Neuronal stem cell (in vitro differentiated cells): ENCODE measurements at regions not wholly inside any gene's neighbourhood (a gene's known extent, or its start where the extent isn't known, plus 50 kb on each side); places are given as distances from the start of the nearest gene placed in this dataset.

Source experiments
- DNase-seq: peaks from one replicate; pipeline ENCODE4 v3.0.0-alpha.2; 2013; ENCODE audit warnings: low spot score
- H2AFZ ChIP-seq: one replicate; pipeline ENCODE4 v1.6.1; 2013; ENCODE audit warnings: mild to moderate bottlenecking, low read length, inconsistent platforms
- H2AK5ac ChIP-seq: 2 replicates; pipeline ENCODE4 v1.6.1; 2013; ENCODE audit warnings: low read depth, mild to moderate bottlenecking, inconsistent platforms, low read length, moderate library complexity, mixed read lengths
- H2BK120ac ChIP-seq: 2 replicates; pipeline ENCODE4 v1.6.1; 2013; ENCODE audit warnings: low read depth, mild to moderate bottlenecking, inconsistent platforms, low read length, moderate library complexity, mixed read lengths
- H2BK12ac ChIP-seq: one replicate; pipeline ENCODE4 v1.6.1; 2013; ENCODE audit warnings: low read length, inconsistent platforms
- H2BK15ac ChIP-seq: 2 replicates; pipeline ENCODE4 v1.6.1; 2013; ENCODE audit warnings: mild to moderate bottlenecking, low read length, inconsistent platforms, mixed read lengths
- H2BK5ac ChIP-seq: one replicate; pipeline ENCODE4 v1.6.1; 2013; ENCODE audit warnings: inconsistent platforms, mild to moderate bottlenecking, low read length, moderate library complexity
- H3K14ac ChIP-seq: one replicate; pipeline ENCODE4 v1.6.1; 2013; ENCODE audit warnings: low read length, inconsistent platforms
- H3K18ac ChIP-seq: 2 replicates; pipeline ENCODE4 v1.6.1; 2013; ENCODE audit warnings: low read length, inconsistent platforms
- H3K23ac ChIP-seq: 2 replicates; pipeline ENCODE4 v1.6.1; 2013; ENCODE audit warnings: low read depth, mild to moderate bottlenecking, mixed read lengths, low read length, inconsistent platforms; ENCODE audit not compliant: poor library complexity
- H3K27ac ChIP-seq: replicated peaks from 3 replicates; pipeline ENCODE4 v1.5.1; 2013; ENCODE audit warnings: low read length, inconsistent platforms
- H3K27me3 ChIP-seq, 3 experiments: 2 replicates each; pipeline ENCODE4 v1.6.1; 2013; ENCODE audit warnings: low read length in 3 of 3, mild to moderate bottlenecking in 2 of 3, inconsistent platforms in 1 of 3, low read depth in 1 of 3, mixed read lengths in 1 of 3, moderate library complexity in 1 of 3; ENCODE audit not compliant: control insufficient read depth in 3 of 3, insufficient read depth in 3 of 3
- H3K36me3 ChIP-seq, 2 donors: replicated peaks in 1 of 2; 2 replicates each; pipeline ENCODE4 v1.6.1; 2013; ENCODE audit warnings: low read length in 2 of 2; ENCODE audit not compliant: control insufficient read depth in 2 of 2, insufficient read depth in 2 of 2
- H3K4ac ChIP-seq: 2 replicates; pipeline ENCODE4 v1.6.1; 2013; ENCODE audit warnings: inconsistent platforms, mild to moderate bottlenecking, low read length, moderate library complexity
- H3K4me1 ChIP-seq, 2 donors: 1 replicate in 1 of 2; 2 replicates in 1 of 2; pipeline ENCODE4 v1.6.1; 2013; ENCODE audit warnings: low read length in 2 of 2, low read depth in 1 of 2; ENCODE audit not compliant: control insufficient read depth in 2 of 2, insufficient read depth in 1 of 2
- H3K4me2 ChIP-seq: one replicate; pipeline ENCODE4 v1.6.1; 2013; ENCODE audit warnings: mild to moderate bottlenecking, low read length, inconsistent platforms; ENCODE audit not compliant: insufficient read depth, poor library complexity, severe bottlenecking
- H3K4me3 ChIP-seq, 2 donors: 2 replicates each; pipeline ENCODE4 v1.5.1; 2013; ENCODE audit warnings: low read length in 2 of 2, mild to moderate bottlenecking in 2 of 2, inconsistent platforms in 1 of 2, moderate library complexity in 1 of 2
- H3K79me1 ChIP-seq: one replicate; pipeline ENCODE4 v1.6.1; 2013; ENCODE audit warnings: low read depth, mild to moderate bottlenecking, inconsistent platforms, low read length, moderate library complexity
- H3K9ac ChIP-seq: one replicate; pipeline ENCODE4 v1.6.1; 2013; ENCODE audit warnings: mild to moderate bottlenecking, low read depth, low read length, inconsistent platforms; ENCODE audit not compliant: poor library complexity
- H3K9me3 ChIP-seq, 2 donors: replicated peaks in 1 of 2; 2 replicates each; pipeline versions ENCODE3 to v1.6.1; 2013; ENCODE audit warnings: low read length in 2 of 2, mild to moderate bottlenecking in 2 of 2, inconsistent platforms in 1 of 2, low read depth in 1 of 2, mixed read lengths in 1 of 2, moderate library complexity in 1 of 2; ENCODE audit not compliant: control insufficient read depth in 2 of 2, insufficient read depth in 1 of 2
- H4K8ac ChIP-seq: one replicate; pipeline ENCODE4 v1.6.1; 2013; ENCODE audit warnings: low read depth, mild to moderate bottlenecking, inconsistent platforms, low read length, moderate library complexity
- H4K91ac ChIP-seq: one replicate; pipeline ENCODE4 v1.6.1; 2013; ENCODE audit warnings: low read length, low read depth, mild to moderate bottlenecking, inconsistent platforms; ENCODE audit not compliant: poor library complexity
- WGBS, 2 donors: extraction: QIAGEN DNeasy Blood & Tissue Kit; methylation state at CpG; one replicate each; pipeline ENCODE4 v1.1.7; 2013; ENCODE audit warnings: missing lambda C conversion rate in 2 of 2, mixed read lengths in 1 of 2; ENCODE audit not compliant: insufficient read length in 2 of 2, insufficient replicate concordance in 1 of 2; ENCODE audit errors: extremely low coverage in 2 of 2; 5-methylcytosine and 5-hydroxymethylcytosine counted together

DNA sequence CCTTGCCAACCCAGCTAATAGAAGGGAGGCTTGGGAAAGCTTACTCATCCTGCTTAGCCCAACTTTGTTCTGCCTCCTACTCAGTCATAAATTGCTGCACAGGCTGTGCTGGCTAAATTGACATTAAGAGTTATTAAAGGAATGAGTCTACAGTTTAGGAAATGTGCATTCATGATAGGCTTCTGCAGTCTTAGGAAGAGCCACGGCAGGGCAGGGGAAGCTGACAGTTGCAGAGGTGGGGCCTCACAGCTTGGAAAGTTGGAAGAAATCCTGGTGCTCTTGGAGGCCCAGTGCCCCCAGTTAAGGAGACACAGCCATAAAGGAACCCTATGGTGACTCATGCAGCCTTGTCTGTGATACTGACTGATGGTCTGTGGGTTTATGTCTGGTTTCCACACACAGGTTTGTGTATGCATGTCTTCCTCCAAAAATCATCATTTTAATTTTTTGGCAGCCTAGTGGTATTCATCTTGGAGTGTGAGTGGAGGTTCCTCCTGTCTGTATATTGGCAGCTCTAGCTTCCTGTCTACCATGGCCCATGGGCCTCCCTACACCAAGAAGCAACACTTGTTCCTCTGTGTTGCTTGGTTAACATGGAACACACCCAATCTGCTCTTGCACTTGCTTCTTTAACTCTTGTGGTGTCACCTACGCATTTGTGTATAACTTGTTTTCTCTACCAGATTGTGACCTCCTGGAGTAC lies 135.0 kb upstream of the KL start:
- Histone ChIP-seq H3K18ac (no peak overlapping the region), H2AK5ac (no peak overlapping the region), H2BK15ac (no peak overlapping the region), H3K4ac (no peak overlapping the region), H3K4me1 (no peaks in the 10 kb centered on the region), H2AFZ (no peak overlapping the region), H3K27ac (no peak overlapping the region), H3K23ac (no peak overlapping the region), H3K4me3 (no peak overlapping the region), H4K91ac (no peak overlapping the region), H2BK5ac (no peak overlapping the region), H2BK12ac (no peak overlapping the region), H3K27me3 (no peaks in the 10 kb centered on the region), H2BK120ac (no peak overlapping the region), H3K4me2 (no peak overlapping the region), H3K9me3 (no peaks in the 10 kb centered on the region), H3K36me3 (no peaks in the 10 kb centered on the region), H3K9ac (no peak overlapping the region), H3K79me1 (no peaks in the 10 kb centered on the region), H4K8ac (no peak overlapping the region), H3K14ac (no peak overlapping the region)
- WGBS, 2 donors = no CpG with 5 or more reads among the region's 2 CpGs
- DNase-seq = no peak

DNA sequence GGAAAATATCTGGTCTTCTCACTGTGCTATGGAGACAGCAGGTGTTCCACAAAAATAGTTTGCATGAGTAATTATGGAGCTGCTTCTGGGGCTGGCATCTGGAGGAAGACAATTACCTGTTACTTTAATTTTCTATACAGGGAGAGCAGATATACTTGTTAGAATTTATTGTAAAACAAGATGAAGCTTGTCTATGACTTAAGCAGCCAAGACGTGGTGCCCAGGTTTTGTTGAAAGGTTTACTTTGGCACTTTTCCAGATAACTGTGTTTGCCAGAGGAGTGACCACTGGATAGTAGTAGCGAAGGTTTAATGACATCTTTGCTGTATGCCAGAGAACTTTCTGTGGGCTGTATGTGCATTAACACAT lies 134.5 kb upstream of the KL start:
- Histone ChIP-seq H3K9ac (no peak overlapping the region), H3K4me3 (no peak overlapping the region), H3K14ac (no peak overlapping the region), H2BK12ac (no peak overlapping the region), H2AK5ac (no peak overlapping the region), H3K9me3 (no peaks in the 10 kb centered on the region), H3K4ac (no peak overlapping the region), H3K4me1 (no peaks in the 10 kb centered on the region), H3K23ac (no peak overlapping the region), H3K18ac (no peak overlapping the region), H3K27me3 (no peaks in the 10 kb centered on the region), H4K91ac (no peak overlapping the region), H2AFZ (no peak overlapping the region), H4K8ac (no peak overlapping the region), H2BK120ac (no peak overlapping the region), H3K27ac (no peak overlapping the region), H3K36me3 (no peaks in the 10 kb centered on the region), H3K4me2 (no peak overlapping the region), H2BK5ac (no peak overlapping the region), H3K79me1 (no peaks in the 10 kb centered on the region), H2BK15ac (no peak overlapping the region)
- no CpG with 5 or more reads among the region's 2 CpGs for WGBS, 2 donors
- DNase-seq = no peak

DNA sequence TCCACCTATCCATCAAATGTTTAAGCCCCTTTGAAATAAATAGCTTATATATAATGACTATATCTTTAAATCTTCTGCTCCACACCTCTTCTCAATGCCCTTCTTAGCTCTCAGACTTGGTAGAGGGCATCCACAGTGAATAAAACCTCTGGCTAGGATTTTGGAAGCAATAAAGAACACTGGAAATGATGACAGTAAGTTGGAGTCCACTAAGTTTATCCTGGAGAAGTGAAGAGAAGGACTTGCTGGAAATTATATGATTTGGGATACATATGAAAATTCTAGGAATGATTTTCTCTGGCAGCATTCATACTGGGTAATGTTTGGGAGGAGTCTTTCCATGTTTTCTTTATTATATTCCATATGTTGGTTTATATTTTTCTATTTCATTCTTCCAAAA lies 133.5 kb upstream of the KL start:
- Histone ChIP-seq H3K9ac (no peak overlapping the region), H3K36me3 (no peaks in the 10 kb centered on the region), H4K8ac (no peak overlapping the region), H3K14ac (no peak overlapping the region), H2BK5ac (no peak overlapping the region), H3K9me3 (peaks cover 0 to 4% of the 10 kb centered on the region in 2 donors), H3K4me1 (no peaks in the 10 kb centered on the region), H3K4me3 (no peak overlapping the region), H3K18ac (no peak overlapping the region), H2BK120ac (no peak overlapping the region), H3K4ac (no peak overlapping the region), H3K79me1 (no peaks in the 10 kb centered on the region), H3K23ac (no peak overlapping the region), H2AK5ac (no peak overlapping the region), H3K27ac (no peak overlapping the region), H2AFZ (no peak overlapping the region), H3K4me2 (no peak overlapping the region), H3K27me3 (no peaks in the 10 kb centered on the region), H2BK12ac (no peak overlapping the region), H2BK15ac (no peak overlapping the region), H4K91ac (no peak overlapping the region)
- no peak for DNase-seq

DNA sequence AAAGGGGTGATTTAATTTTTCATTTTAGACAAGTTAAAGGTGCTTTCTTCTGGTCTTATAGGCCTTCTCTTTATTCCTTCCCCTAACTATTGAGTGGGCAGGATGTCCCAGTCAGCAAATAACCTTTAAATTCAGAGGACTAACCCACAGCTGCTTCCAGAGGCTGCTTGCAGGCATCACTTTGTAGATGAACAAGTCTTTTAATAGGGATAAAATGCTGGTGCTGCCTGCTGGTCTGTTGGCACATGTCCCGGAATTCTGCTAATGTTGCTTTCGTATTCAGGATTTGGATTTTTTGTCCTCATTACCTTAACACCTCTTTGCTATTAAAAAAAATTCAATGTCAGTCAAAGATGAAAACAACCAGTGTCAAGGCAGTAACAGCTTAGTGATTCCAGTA lies 132.7 kb upstream of the KL start:
- Histone ChIP-seq H2BK15ac (no peak overlapping the region), H3K4ac (no peak overlapping the region), H4K91ac (no peak overlapping the region), H3K79me1 (no peaks in the 10 kb centered on the region), H3K9me3 (peaks cover 2 to 6% of the 10 kb centered on the region in 2 donors), H3K27ac (no peak overlapping the region), H2BK5ac (no peak overlapping the region), H3K4me3 (no peak overlapping the region), H3K18ac (no peak overlapping the region), H3K36me3 (no peaks in the 10 kb centered on the region), H2BK120ac (no peak overlapping the region), H3K4me1 (no peaks in the 10 kb centered on the region), H2AK5ac (no peak overlapping the region), H4K8ac (no peak overlapping the region), H3K23ac (no peak overlapping the region), H3K4me2 (no peak overlapping the region), H3K14ac (no peak overlapping the region), H2AFZ (no peak overlapping the region), H3K27me3 (no peaks in the 10 kb centered on the region), H2BK12ac (no peak overlapping the region), H3K9ac (no peak overlapping the region)
- DNase-seq = no peak
- WGBS, 2 donors = no CpG with 5 or more reads among the region's 2 CpGs
